Amniotic epithelial cell (primary cell): ENCODE measurements at regions not wholly inside any gene's neighbourhood (a gene's known extent, or its start where the extent isn't known, plus 50 kb on each side); places are given as distances from the start of the nearest gene placed in this dataset.

Experiments used
- DNase-seq: peaks from one replicate; pipeline ENCODE4 v3.0.0-alpha.2; 2010; ENCODE audit warnings: low read depth

DNA sequence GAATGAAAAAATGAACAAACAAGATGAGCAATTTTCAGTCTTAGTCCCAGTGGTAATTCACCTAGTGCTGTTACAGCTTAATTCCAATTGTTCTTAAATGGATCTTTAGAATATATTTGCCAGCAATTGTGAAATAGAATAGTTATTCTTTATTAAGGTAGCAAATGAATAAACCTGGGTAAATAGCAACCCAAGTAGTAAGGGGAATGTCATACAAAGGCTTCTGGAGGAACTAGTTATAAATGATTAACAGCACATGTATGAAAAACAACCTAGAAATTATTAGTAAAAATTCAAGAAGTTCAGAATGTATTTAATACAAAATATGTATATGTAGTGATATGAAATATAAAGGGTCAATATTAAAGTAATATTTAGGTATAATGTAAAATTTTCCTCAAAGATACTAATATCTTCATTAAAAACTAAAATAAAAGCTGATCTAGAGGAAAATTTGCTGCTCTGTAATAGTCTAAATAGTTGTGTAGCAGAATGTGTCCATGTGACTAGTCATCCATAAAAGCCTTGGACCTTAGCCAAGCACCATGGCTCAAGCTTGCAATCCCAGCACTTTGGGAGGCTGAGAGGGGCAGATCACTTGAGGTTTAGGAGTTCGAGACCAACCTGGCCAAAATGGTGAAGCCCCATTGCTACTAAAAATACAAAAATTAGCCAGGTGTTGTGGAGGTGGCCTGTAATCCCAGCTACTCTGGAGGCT is 535.9 kb upstream of the ATXN8OS start:
- DNase-seq: no peak

DNA sequence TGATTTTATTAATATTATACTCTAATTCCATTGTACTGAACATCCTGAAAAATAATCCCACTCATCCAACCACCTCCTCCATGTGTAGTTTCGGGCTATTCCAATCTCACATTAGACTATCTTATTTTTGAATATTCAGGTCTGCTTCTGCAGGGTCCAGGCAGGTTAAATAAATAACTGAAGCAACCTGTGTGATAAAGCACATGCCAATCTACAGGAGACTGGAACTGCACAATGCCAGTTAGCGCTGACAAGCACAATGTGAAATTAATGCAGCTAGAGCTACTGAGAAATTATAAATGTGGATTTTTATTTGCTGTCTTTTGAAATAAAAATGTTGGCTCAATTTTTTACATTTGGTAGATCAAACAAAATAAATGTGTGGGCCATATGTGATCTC is 540.1 kb upstream of the ATXN8OS start:
- no peak for DNase-seq

DNA sequence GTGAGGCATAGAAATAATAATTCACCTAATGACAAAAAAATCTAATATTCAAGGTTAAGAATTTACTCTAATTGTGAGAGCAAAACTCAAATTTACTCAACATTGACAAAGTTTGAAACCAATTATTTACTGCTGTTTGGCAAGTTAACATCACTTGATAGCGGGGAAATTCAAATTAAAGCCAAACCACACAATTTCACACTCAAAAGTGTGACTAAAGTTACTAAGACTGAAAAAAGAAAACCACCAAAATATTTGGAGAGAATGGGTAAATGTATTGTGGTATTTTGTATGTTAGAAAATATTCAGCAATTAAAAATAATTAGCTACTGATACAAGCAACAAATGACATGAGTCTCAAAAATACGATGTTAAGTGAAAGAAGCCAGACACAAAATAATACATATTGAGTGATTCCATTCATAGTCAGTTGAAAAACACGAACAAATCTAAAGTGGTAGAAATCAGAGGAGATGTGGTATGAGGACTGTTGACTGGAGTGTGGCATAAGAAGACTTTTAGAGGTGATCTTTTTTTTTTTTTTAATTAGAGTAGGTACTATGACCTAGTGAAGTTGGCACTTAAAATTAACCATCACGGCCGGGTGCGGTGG is 541.4 kb upstream of the ATXN8OS start:
- no peak for DNase-seq

- DNase-seq: peak; percentile 36
Observed at GRCh38 chr13:69565334-69565733, 542.3 kb upstream of the ATXN8OS start.

- DNase-seq: no peak
Observed at GRCh38 chr13:69556540-69557196, 551.0 kb upstream of the ATXN8OS start.

- DNase-seq: no peak
Observed at GRCh38 chr13:69553976-69554375, 553.6 kb upstream of the ATXN8OS start.

DNA sequence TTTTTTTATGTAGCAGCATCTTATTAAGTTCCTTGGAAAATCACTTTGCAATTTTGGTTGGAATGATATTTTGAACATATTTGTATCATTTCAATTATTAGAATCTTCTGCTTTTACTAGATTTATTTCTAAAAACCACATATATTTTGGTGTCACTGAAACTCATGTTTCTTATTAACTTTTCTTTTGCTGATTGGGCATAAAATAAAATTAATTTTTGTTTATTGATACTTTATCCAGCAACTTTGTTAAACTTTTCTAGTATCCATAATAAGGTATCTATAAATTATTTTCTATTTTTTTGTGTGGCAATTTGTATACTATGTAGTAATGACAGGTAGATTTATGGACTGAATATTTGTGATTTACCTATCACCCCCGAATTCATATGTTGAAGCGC is 556.4 kb upstream of the ATXN8OS start:
- DNase-seq: no peak

GRCh38 chr13:69547780-69548179 is 559.8 kb upstream of the ATXN8OS start:
- no peak for DNase-seq

DNA sequence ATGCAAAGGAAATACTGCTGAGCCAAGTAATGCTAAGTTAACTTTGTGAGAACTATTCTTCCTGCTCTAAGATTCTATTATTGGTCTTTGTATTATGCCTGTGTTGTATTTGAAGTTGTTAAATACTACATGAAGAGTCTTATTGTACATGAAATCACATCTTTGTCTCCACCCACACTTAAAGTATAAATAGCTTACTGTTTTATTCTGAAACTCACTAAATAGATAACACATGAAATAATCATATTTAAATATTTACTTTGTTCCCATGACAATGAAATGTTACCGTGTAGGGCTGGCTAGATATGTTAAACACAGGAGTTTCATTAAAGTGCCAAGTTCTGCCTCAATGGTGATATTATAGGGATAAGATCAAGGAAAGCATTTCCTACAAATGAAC is 562.1 kb upstream of the ATXN8OS start:
- no peak for DNase-seq

GRCh38 chr13:69524459-69525150 is 583.0 kb upstream of the ATXN8OS start:
- DNase-seq: no peak

DNA sequence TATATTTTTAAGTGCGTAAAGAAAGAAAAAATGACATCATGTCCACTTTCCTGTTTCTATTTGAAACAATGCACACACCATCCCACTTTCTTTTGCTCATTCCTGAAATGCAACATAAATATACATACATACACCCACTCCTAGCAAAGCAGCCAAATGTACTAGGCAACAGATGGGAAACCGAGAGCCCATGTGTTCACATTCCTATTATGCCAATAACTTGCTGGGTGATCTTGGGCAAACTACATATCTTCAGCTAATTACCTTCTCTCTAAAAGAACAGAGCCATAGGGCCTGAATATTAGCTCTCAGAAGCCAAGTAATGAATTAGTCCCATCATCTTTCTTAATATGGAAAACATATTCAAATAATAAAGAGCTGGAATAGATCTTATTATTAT is 610.6 kb upstream of the ATXN8OS start:
- no peak for DNase-seq

DNA sequence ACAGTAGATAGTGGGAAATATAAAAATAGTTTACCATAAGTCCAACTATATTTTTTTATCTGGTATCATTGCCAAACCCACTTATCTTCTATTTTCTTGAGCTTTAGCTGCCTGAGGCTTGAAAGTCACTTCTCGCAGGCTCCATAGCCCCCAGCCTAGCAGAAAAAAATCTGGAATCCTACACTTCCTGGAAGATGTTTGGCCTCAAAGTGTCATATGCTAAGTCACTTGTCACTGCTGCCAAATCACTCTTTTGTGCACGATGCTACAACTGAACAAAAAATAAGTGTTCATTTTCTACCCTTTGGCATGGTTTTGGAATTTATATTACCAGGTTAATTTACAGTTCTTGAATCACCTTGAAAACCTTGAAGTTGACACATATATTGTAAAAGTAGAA is 612.5 kb upstream of the ATXN8OS start:
- no peak for DNase-seq

DNA sequence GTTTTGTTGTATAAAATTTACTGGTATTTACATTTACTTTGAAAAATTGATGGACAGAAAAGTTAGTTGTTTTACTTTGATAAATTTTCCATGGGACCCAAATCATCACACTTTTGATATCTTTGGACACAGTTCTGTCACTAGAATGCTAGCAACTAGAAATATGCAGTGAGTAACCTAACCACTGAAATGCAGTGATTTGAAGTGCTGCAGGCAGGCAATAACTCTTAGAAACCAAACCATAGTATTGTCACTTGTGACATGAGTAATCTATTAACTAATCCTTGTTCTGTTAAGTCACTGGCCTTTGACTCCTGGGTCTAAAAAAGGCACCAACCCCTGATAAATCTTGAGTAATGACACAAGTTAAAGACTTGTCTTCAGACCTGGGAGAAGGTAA is 620.0 kb upstream of the ATXN8OS start:
- DNase-seq: no peak

DNA sequence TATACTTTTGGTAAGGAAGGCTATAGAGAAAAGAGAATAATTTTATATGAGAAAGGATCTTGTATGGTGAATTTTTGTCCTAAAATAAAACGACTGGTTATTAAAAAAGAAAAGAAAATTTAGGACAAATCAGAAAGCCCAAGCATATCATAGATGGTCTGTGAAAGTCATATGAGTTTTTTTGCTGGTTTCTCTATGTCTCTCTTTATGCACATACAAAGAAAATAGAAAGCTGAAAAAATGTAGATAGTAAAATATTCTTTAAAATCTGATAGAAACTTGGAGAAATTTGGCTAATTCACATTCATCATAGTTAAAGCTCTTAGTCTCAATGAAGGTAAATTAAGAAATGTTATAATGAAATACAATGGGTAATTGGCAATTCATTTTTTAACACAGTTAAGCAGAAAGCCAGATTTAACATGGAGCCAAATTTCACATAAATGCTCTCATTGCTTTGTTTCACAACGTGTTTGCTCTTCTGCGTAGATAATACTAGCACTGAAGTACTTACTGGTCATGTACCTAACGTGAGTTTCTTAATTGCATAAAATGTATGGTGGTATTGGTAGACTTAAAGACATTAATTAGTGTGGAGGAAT is 621.5 kb upstream of the ATXN8OS start:
- no peak for DNase-seq

GRCh38 chr13:69477451-69477850 is 630.2 kb upstream of the ATXN8OS start:
- no peak for DNase-seq

DNA sequence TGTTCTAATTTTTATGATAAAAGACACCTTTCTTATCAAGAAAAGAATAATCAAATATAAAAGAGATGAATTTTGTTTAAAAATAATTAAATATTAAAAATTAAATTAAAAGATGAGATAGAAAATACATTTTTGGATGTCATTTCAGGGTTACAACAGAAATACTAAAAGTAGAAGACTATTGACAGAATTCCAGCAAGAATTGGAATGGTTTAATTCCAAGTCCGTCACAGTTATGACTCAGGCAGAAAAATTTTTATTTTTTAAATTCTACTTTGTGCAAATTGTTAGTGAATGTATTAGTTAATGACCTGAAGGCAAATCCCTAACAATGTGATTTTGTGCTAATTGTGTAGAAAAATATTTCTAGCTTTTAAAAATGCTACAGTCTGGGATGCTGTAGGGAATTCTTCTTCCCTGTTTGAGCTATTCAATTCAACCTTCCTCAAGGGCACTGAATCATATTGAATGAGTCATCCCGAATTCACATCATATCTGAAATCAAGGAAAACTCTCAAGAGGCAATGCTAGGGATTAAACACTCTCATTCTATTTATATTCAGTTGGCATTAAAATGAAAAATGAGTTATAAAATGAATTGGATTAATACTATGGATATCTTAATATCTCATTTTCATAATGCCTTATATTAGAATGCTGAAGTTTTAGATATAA is 633.5 kb upstream of the ATXN8OS start:
- no peak for DNase-seq

GRCh38 chr13:69468624-69469023 is 639.0 kb upstream of the ATXN8OS start:
- no peak for DNase-seq

GRCh38 chr13:69461397-69461796 is 646.2 kb upstream of the ATXN8OS start:
- DNase-seq: no peak

- no peak for DNase-seq
Observed at GRCh38 chr13:69459346-69459745, 648.3 kb upstream of the ATXN8OS start.

DNA sequence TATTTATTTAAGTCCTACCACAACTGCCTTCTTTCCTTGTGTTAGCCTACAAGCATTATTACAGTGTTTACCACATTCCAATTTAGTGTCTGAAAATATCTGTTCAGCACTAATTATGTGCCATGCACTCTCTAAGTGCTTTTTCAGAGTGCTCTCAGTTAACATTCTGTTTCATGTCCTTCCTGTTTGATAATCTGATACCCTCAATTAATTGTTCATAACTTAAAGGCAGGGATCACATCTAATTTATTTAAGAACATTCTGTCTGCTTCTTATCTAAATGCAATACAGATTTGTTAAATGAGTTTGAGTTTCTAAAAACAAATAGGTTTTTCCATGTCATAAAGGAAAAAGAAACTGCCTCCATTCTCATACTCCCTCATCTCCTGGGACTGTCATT is 649.6 kb upstream of the ATXN8OS start:
- no peak for DNase-seq

DNA sequence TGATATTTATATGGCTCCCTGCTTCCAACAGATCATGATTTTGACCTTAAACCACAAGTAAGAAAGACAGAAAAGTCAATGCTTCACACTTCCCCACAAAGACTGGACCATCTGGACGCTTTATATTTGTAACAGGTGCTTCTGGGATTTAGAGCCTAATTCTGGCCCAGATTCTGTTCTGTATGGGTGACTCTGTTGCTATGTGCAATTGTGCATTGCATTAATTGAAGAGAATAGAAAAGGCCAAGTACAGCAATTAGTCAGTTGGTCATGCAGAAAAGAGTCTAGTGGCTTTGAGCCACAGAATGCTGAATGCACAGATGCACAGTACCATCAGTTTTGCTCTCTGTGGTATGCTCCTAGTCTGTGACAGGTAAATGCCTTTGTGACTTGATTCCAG is 657.4 kb upstream of the ATXN8OS start:
- DNase-seq: no peak

- no peak for DNase-seq
Observed at GRCh38 chr13:69425235-69425634, 682.4 kb upstream of the ATXN8OS start.
